GM12878 (cell line): ENCODE measurements at regions not wholly inside any gene's neighbourhood (a gene's known extent, or its start where the extent isn't known, plus 50 kb on each side); places are given as distances from the start of the nearest gene placed in this dataset.

ENCODE experiments used
- ATAC-seq: fragments of 200-7000 bp; cut with Tn5 transposase; 3 replicates; pipeline ENCODE4 v1.9.1; 2020; ENCODE audit warnings: mild to moderate bottlenecking, moderate library complexity
- BruUV-seq: library from RNA; stranded (reverse); fragments of 400-500 nt; replicated peaks from 2 replicates; lab custom pipeline; 2021; lab: Mats Ljungman, UMichigan
- CTCF ChIA-PET: fragments of 300-600 bp; sonication (Branson Sonifier 250); formaldehyde crosslinking; extraction: SDS; loops from one replicate; lab custom pipeline; 2021; ENCODE audit warnings: inconsistent platforms; lab: Yijun Ruan, JAX
- POLR2A ChIA-PET: fragments of 350-600 bp; formaldehyde crosslinking; extraction: SDS; loops from one replicate; lab custom pipeline; 2021; ENCODE audit warnings: inconsistent platforms; lab: Charles Lee
- RAD21 ChIA-PET: fragments of 300-600 bp; sonication (Branson Sonifier 250); formaldehyde crosslinking; loops from one replicate; lab custom pipeline; 2023; ENCODE audit warnings: antibody characterized with exemption; ENCODE audit not compliant: unreplicated experiment; lab: Charles Lee
- SMC1A ChIA-PET: fragments of 300-600 bp; sonication (Branson Sonifier 250); formaldehyde crosslinking; loops from one replicate; lab custom pipeline; 2023; ENCODE audit not compliant: unreplicated experiment, uncharacterized antibody; lab: Charles Lee
- DNase-seq: peaks from one replicate; pipeline ENCODE4 v3.0.0-alpha.2; 2011; ENCODE audit warnings: low read depth, low spot score
- FAIRE-seq: peaks from 3 replicates; lab custom pipeline; 2011; peaks lifted over from hg19 to GRCh38; lab: Jason Lieb, UNC
- H2AFZ ChIP-seq: 2 replicates; pipeline ENCODE4 v1.6.0; 2011; ENCODE audit warnings: low read depth, low read length, control low read depth; ENCODE audit not compliant: control insufficient read depth
- H3K27ac ChIP-seq: 2 replicates; pipeline ENCODE4 v1.5.1; 2011; ENCODE audit warnings: control low read depth; ENCODE audit not compliant: control insufficient read depth, insufficient read depth
- H3K27me3 ChIP-seq, 2 experiments: replicated peaks in 1 of 2; 2 replicates each; pipeline versions ENCODE4 v1.6.0 to v1.6.1; 2011; ENCODE audit warnings: low read length in 1 of 2; ENCODE audit not compliant: control insufficient read depth in 2 of 2, insufficient read depth in 2 of 2
- H3K36me3 ChIP-seq, 2 experiments: 2 replicates each; pipeline ENCODE4 v1.5.1; 2011; ENCODE audit warnings: low read length in 1 of 2; ENCODE audit not compliant: control insufficient read depth in 2 of 2, insufficient read depth in 2 of 2
- H3K4me1 ChIP-seq: 2 replicates; pipeline ENCODE4 v1.6.1; 2011; ENCODE audit warnings: mild to moderate bottlenecking, low read length, moderate library complexity, mixed read lengths; ENCODE audit not compliant: control insufficient read depth, insufficient read depth
- H3K4me2 ChIP-seq: 2 replicates; pipeline ENCODE4 v1.6.0; 2011; ENCODE audit warnings: control low read depth; ENCODE audit not compliant: control insufficient read depth, insufficient read depth
- H3K4me3 ChIP-seq: fragments of 200-600 bp; sonication (generic); 2 replicates; pipeline ENCODE4 v1.5.1; 2016
- H3K79me2 ChIP-seq: 2 replicates; pipeline ENCODE4 v1.6.0; 2011; ENCODE audit warnings: low read length; ENCODE audit not compliant: control insufficient read depth, insufficient read depth
- H3K9ac ChIP-seq: 2 replicates; pipeline ENCODE4 v1.8.0; 2011; ENCODE audit warnings: low read length, control low read depth, mixed read lengths; ENCODE audit not compliant: control insufficient read depth, insufficient read depth
- H3K9me3 ChIP-seq: replicated peaks from 3 replicates; pipeline ENCODE4 v1.5.1; 2011; ENCODE audit warnings: mild to moderate bottlenecking, low read length; ENCODE audit not compliant: control insufficient read depth, insufficient read depth
- H4K20me1 ChIP-seq: 2 replicates; pipeline ENCODE4 v1.6.0; 2011; ENCODE audit not compliant: control insufficient read depth, insufficient read depth
- CBX3 ChIP-seq: fragments of 200-600 bp; sonication (generic); IDR thresholded peaks from 2 replicates; pipeline ENCODE4 v1.6.1; 2016; ENCODE audit warnings: low read depth, borderline replicate concordance
- CEBPB ChIP-seq, 2 experiments: fragments of 150-350 bp in 1 of 2; IDR thresholded peaks; 2 replicates each; pipeline ENCODE4 v1.6.1; 2012 to 2014; ENCODE audit warnings: low read depth in 2 of 2, low read length in 2 of 2, borderline replicate concordance in 1 of 2, inconsistent platforms in 1 of 2
- CREB1 ChIP-seq: IDR thresholded peaks from 2 replicates; pipeline ENCODE4 v1.6.1; 2012; ENCODE audit warnings: low read depth, mild to moderate bottlenecking, inconsistent platforms
- E2F4 ChIP-seq: IDR thresholded peaks from 2 replicates; pipeline ENCODE4 v1.6.1; 2012; ENCODE audit warnings: low read depth, low read length, improper control_type of control experiment
- ESRRA ChIP-seq: IDR thresholded peaks from 2 replicates; pipeline ENCODE4 v1.6.1; 2012; ENCODE audit warnings: mild to moderate bottlenecking, low read length, improper control_type of control experiment
- MEF2B ChIP-seq: fragments of 450-650 bp; IDR thresholded peaks from 2 replicates; pipeline ENCODE4 v1.6.1; 2018; ENCODE audit warnings: mild to moderate bottlenecking, moderate library complexity; ENCODE audit not compliant: partially characterized antibody, poor library complexity, severe bottlenecking
- PAX5 ChIP-seq: IDR thresholded peaks from 2 replicates; pipeline ENCODE4 v1.6.1; 2011; ENCODE audit warnings: low read depth, low read length, borderline replicate concordance
- PRDM15 ChIP-seq: fragments of 450-650 bp; formaldehyde crosslinking; IDR thresholded peaks from 2 replicates; pipeline ENCODE4 v1.4.0; 2020; ENCODE audit warnings: mild to moderate bottlenecking, moderate library complexity
- RAD21 ChIP-seq: IDR thresholded peaks from 2 replicates; pipeline ENCODE4 v1.6.1; 2011; ENCODE audit warnings: mild to moderate bottlenecking, low read depth, low read length, moderate library complexity; ENCODE audit not compliant: insufficient read depth
- SMAD1 ChIP-seq: fragments of 450-650 bp; IDR thresholded peaks from 2 replicates; pipeline ENCODE4 v1.6.1; 2018; ENCODE audit warnings: mild to moderate bottlenecking, low read depth; ENCODE audit not compliant: partially characterized antibody
- SMARCA5 ChIP-seq: fragments of 450-650 bp; IDR thresholded peaks from 2 replicates; pipeline ENCODE4 v1.6.1; 2017; ENCODE audit warnings: mild to moderate bottlenecking
- STAT1 ChIP-seq: fragments of 450-650 bp; conservative IDR thresholded peaks from 2 replicates; pipeline ENCODE4 v1.6.1; 2014; ENCODE audit warnings: antibody characterized with exemption, mild to moderate bottlenecking
- TAF1 ChIP-seq: IDR thresholded peaks from 2 replicates; pipeline ENCODE4 v1.6.1; 2011; ENCODE audit warnings: mild to moderate bottlenecking, low read depth, low read length, borderline replicate concordance
- ZNF217 ChIP-seq: fragments of 450-650 bp; IDR thresholded peaks from 2 replicates; pipeline ENCODE4 v1.6.1; 2017; ENCODE audit warnings: antibody characterized with exemption, mild to moderate bottlenecking
- WGBS: methylation state at CpG from one replicate; pipeline ENCODE4 v1.1.6; 2016; ENCODE audit warnings: low lambda C conversion rate; ENCODE audit not compliant: insufficient replicate concordance, insufficient coverage; ENCODE audit errors: missing lambda C conversion rate; 5-methylcytosine and 5-hydroxymethylcytosine counted together
- in situ Hi-C: fragments of 300-500 bp; cut with MboI; formaldehyde crosslinking; loops from 9 replicates; pipeline ENCODE4 v1.14.3; 2018; ENCODE audit warnings: mixed read lengths
- intact Hi-C: fragments of 100-400 bp; cut with micrococcal nuclease; formaldehyde crosslinking; loops from one replicate; pipeline ENCODE4 v1.14.2; 2022; ENCODE audit not compliant: unreplicated experiment
- TF ChIP-seq, protein P1 (sequence below): fragments of 450-650 bp; IDR thresholded peaks from 2 replicates; pipeline ENCODE4 v1.6.1; 2018; ENCODE audit warnings: borderline replicate concordance, mild to moderate bottlenecking; ENCODE audit not compliant: partially characterized antibody

GRCh38 chr13:110024645-110024980 lies 238.2 kb upstream of the IRS2 start:
- Histone ChIP-seq H3K27ac (no peak overlapping the region), H3K36me3 (no peaks in the 10 kb centered on the region), H4K20me1 (no peaks in the 10 kb centered on the region), H2AFZ (no peak overlapping the region), H3K27me3 (no peaks in the 10 kb centered on the region), H3K4me3 (no peak overlapping the region), H3K4me1 (no peaks in the 10 kb centered on the region), H3K9me3 (no peaks in the 10 kb centered on the region; the same call in 2 of the 3 replicates), H3K9ac (no peak overlapping the region), H3K79me2 (no peaks in the 10 kb centered on the region), H3K4me2 (no peak overlapping the region)
- no TSS peak for BruUV-seq
- WGBS = 0% methylated on average over 1 of the region's 1 CpG
- ChIA-PET RAD21 (no interaction called here), CTCF (no interaction called here), SMC1A (interaction anchor here (1.2 kb wide), 1 partner anchor 28 kb away, joined by 5 read pairs; no protein-coding TSS in a partner anchor), POLR2A (interaction anchor here (0.7 kb wide), 1 partner anchor 1345 kb away, joined by 5 read pairs; no protein-coding TSS in a partner anchor)
- intact Hi-C loops (no loop called here), in situ Hi-C loops (no loop called here)
- no peak for TF ChIP-seq PAX5
- TF ChIP-seq ESRRA = no peak
- TF ChIP-seq RAD21 = no peak
- no peak for TF ChIP-seq SMARCA5
- TF ChIP-seq ZNF217 = no peak
- TF ChIP-seq SMAD1 = no peak
- TF ChIP-seq PRDM15 (CRISPR knock-in tag) = no peak
- TF ChIP-seq, protein P1, sequence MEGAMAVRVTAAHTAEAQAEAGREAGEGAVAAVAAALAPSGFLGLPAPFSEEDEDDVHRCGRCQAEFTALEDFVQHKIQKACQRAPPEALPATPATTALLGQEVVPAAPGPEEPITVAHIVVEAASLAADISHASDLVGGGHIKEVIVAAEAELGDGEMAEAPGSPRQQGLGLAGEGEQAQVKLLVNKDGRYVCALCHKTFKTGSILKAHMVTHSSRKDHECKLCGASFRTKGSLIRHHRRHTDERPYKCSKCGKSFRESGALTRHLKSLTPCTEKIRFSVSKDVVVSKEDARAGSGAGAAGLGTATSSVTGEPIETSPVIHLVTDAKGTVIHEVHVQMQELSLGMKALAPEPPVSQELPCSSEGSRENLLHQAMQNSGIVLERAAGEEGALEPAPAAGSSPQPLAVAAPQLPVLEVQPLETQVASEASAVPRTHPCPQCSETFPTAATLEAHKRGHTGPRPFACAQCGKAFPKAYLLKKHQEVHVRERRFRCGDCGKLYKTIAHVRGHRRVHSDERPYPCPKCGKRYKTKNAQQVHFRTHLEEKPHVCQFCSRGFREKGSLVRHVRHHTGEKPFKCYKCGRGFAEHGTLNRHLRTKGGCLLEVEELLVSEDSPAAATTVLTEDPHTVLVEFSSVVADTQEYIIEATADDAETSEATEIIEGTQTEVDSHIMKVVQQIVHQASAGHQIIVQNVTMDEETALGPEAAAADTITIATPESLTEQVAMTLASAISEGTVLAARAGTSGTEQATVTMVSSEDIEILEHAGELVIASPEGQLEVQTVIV = no peak
- no peak for TF ChIP-seq CEBPB (IDR thresholded peaks at IDR 0.05; ENCODE audit: borderline replicate concordance in 1 of 2, low read depth in 2 of 2, low read length in 2 of 2)
- no peak for TF ChIP-seq CBX3
- no peak for TF ChIP-seq TAF1
- TF ChIP-seq CREB1 = no peak
- no peak for TF ChIP-seq E2F4
- no peak for TF ChIP-seq MEF2B
- TF ChIP-seq STAT1 = no peak
- DNase-seq (no peak), ATAC-seq (no peak; the same call in 1 of the 3 replicates), FAIRE-seq (no peak)
